Calu3 (cell line): ENCODE measurements at regions not wholly inside any gene's neighbourhood (a gene's known extent, or its start where the extent isn't known, plus 50 kb on each side); places are given as distances from the start of the nearest gene placed in this dataset.
A peak's percentile ranks its signal among the peaks of the same experiment; 100 is the strongest.

ENCODE experiments used
- BruUV-seq: library from RNA; stranded (reverse); fragments of 400-500 nt; replicated peaks from 2 replicates; lab custom pipeline; 2021; lab: Mats Ljungman, UMichigan
- CTCF ChIA-PET: fragments of 300-600 bp; sonication (Branson Sonifier 250); formaldehyde crosslinking; loops from one replicate; lab custom pipeline; 2022; ENCODE audit warnings: antibody characterized with exemption; lab: Charles Lee
- DNase-seq: peaks from one replicate; pipeline ENCODE4 v3.0.0; 2022
- H3K27ac Mint-ChIP-seq: one replicate; pipeline ENCODE4 v1.8.0; 2022; ENCODE audit warnings: mixed read lengths; ENCODE audit not compliant: unreplicated experiment
- H3K27me3 Mint-ChIP-seq: one replicate; pipeline ENCODE4 v1.8.0; 2022; ENCODE audit warnings: mixed read lengths; ENCODE audit not compliant: unreplicated experiment
- H3K36me3 Mint-ChIP-seq: one replicate; pipeline ENCODE4 v1.8.0; 2022; ENCODE audit warnings: mild to moderate bottlenecking, moderate library complexity, mixed read lengths; ENCODE audit not compliant: insufficient read depth, unreplicated experiment
- H3K4me1 Mint-ChIP-seq: one replicate; pipeline ENCODE4 v1.8.0; 2022; ENCODE audit warnings: mild to moderate bottlenecking, low read depth, mixed read lengths; ENCODE audit not compliant: unreplicated experiment
- H3K4me3 Mint-ChIP-seq: one replicate; pipeline ENCODE4 v1.8.0; 2022; ENCODE audit warnings: mild to moderate bottlenecking, low read depth, moderate library complexity, mixed read lengths; ENCODE audit not compliant: unreplicated experiment
- H3K9me3 Mint-ChIP-seq: one replicate; pipeline ENCODE4 v1.8.0; 2022; ENCODE audit warnings: low read depth, mixed read lengths; ENCODE audit not compliant: unreplicated experiment
- intact Hi-C: fragments of 100-400 bp; cut with micrococcal nuclease; formaldehyde crosslinking; loops from one replicate; pipeline ENCODE4 v1.10.0; 2022; ENCODE audit not compliant: unreplicated experiment
- TF ChIP-seq, protein P1 (sequence below): fragments of 200-600 bp; IDR thresholded peaks from one replicate; pipeline ENCODE4 v1.8.0; 2022; ENCODE audit warnings: antibody characterized with exemption; ENCODE audit not compliant: unreplicated experiment

DNA sequence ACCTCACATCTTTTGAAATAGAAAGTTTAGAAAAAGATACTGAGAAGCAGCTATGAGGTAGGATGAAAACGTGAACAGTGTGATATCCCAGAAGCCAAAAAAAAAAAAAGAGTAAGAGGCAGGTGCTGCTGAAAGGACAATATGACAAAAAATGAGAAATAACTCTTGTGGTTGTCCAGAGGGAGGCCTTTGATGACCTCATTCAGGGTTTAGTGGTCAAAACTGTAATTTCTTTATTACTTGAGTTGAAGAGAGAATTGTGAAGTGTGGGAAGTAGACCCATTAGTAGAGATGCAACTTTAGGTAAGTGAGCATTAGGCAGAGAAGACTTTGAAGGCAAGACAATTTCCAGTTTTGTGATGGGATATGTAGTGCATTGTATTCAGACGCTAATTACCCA lies 1306.3 kb upstream of the ACO1 start:
- BruUV-seq: no TSS peak
- CTCF ChIA-PET: no interaction called here
- Mint-ChIP-seq H3K36me3 (no peaks in the 10 kb centered on the region), H3K4me3 (no peak overlapping the region), H3K27ac (no peak overlapping the region), H3K27me3 (no peaks in the 10 kb centered on the region), H3K4me1 (no peaks in the 10 kb centered on the region), H3K9me3 (no peaks in the 10 kb centered on the region)
- intact Hi-C loops: no loop called here
- no peak for DNase-seq
- TF ChIP-seq, protein P1, sequence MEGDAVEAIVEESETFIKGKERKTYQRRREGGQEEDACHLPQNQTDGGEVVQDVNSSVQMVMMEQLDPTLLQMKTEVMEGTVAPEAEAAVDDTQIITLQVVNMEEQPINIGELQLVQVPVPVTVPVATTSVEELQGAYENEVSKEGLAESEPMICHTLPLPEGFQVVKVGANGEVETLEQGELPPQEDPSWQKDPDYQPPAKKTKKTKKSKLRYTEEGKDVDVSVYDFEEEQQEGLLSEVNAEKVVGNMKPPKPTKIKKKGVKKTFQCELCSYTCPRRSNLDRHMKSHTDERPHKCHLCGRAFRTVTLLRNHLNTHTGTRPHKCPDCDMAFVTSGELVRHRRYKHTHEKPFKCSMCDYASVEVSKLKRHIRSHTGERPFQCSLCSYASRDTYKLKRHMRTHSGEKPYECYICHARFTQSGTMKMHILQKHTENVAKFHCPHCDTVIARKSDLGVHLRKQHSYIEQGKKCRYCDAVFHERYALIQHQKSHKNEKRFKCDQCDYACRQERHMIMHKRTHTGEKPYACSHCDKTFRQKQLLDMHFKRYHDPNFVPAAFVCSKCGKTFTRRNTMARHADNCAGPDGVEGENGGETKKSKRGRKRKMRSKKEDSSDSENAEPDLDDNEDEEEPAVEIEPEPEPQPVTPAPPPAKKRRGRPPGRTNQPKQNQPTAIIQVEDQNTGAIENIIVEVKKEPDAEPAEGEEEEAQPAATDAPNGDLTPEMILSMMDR: no peak

DNA sequence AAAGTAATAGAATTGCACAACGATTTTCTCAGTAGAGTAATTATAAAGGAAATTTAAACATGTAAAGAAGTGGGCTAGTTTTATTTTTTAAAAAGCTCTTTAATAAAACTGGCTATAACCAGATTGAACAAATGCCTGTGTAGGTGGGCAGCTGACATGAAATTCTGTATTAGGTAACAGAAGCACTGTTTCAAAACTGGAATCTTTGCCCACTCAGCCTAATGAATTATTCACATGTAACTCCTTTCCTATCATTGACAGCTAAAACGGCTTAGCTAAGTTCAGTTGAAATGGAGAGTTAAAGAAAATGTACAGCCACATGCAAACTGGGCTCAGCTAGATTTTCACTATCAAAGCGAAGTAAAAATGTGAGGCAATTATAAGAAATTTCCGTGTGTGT lies 1300.1 kb upstream of the ACO1 start:
- Mint-ChIP-seq H3K4me3 (no peak overlapping the region), H3K4me1 (no peaks in the 10 kb centered on the region), H3K27ac (no peak overlapping the region), H3K9me3 (no peaks in the 10 kb centered on the region), H3K36me3 (no peaks in the 10 kb centered on the region), H3K27me3 (no peaks in the 10 kb centered on the region)
- DNase-seq: no peak
- BruUV-seq: no TSS peak
- intact Hi-C loops: no loop called here
- CTCF ChIA-PET: no interaction called here
- TF ChIP-seq, protein P1: no peak

DNA sequence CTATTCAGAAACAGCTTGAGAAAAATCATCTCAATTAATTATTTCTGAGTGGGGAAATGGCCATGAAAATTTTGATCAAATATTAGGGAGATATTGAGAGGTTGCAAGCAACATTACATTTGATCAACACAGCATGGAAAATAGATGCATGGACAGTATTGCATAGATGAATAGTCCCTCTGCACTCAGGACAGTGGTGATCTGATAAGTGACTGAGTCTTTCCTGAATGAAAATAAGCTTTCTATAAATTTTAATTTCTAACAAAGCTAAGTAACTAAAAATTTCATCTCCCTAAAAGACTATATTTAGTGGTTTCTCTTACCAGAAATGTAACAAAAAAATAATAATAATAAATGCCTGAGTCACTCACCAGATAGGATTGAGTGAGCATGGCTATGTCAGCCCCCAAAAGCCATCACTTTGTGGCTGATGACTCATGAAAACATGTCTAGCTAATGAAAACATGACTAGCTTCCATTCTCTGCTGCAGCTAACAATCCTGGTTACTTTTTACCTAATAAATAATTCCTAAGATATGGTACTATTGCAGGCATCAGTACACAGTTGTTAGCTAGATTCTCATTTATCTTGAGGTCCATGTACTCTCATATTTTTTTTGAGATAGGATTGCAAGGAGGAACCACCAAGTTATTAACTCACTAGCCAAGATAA lies 1294.8 kb upstream of the ACO1 start:
- Mint-ChIP-seq H3K36me3 (no peaks in the 10 kb centered on the region), H3K27me3 (no peaks in the 10 kb centered on the region), H3K27ac (no peak overlapping the region), H3K4me1 (peaks cover 11% of the 10 kb centered on the region), H3K9me3 (no peaks in the 10 kb centered on the region), H3K4me3 (no peak overlapping the region)
- CTCF ChIA-PET: no interaction called here
- peak; percentile 4 for DNase-seq
- no TSS peak for BruUV-seq
- intact Hi-C loops: no loop called here
- TF ChIP-seq, protein P1: no peak

DNA sequence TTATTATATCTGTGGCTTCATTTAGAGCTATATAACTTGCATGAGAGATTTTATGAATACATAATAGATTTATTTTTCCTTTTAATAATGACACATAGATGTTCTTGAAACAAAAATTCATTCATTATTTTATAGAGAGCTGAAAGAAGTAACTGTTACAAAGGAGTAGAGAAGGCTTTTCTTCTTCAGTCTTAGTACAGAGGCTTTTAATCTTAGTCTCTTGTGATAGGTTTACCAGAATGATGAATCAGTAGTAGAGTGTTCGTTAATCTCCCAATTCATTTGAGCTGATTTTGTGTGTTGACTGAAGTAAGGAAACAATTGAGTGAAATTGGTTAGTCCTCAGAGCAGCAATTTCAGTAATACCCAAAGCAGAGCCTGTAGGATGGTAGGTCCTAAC lies 1284.1 kb upstream of the ACO1 start:
- no peak for DNase-seq
- TF ChIP-seq, protein P1: no peak
- Mint-ChIP-seq H3K27ac (no peak overlapping the region), H3K9me3 (no peaks in the 10 kb centered on the region), H3K4me1 (peaks cover 19% of the 10 kb centered on the region), H3K36me3 (no peaks in the 10 kb centered on the region), H3K4me3 (no peak overlapping the region), H3K27me3 (no peaks in the 10 kb centered on the region)
- CTCF ChIA-PET: no interaction called here
- intact Hi-C loops: loop anchor here (5.0 kb wide), 1 partner anchor 53 kb away; no protein-coding TSS in a partner anchor
- BruUV-seq: no TSS peak
